ENCODE measurements at regions not wholly inside any gene's neighbourhood (a gene's known extent, or its start where the extent isn't known, plus 50 kb on each side); places are given as distances from the start of the nearest gene placed in this dataset.
A peak's percentile ranks its signal among the peaks of the same experiment; 100 is the strongest.

- Histone ChIP-seq H2AFZ (ENCODE audit: control insufficient read depth, low read length) (no peak overlapping the region), H3K4me3 (ENCODE audit: control insufficient read depth in 2 of 3, extremely low read depth in 1 of 3, insufficient read depth in 2 of 3, low read depth in 1 of 3, low read length in 3 of 3) (no peak overlapping the region), H3K4me2 (ENCODE audit: control insufficient read depth, extremely low read depth, insufficient read depth, low read depth, low read length) (no peak overlapping the region), H3K9me1 (ENCODE audit: control insufficient read depth, extremely low read depth, insufficient read depth, low read length) (no peaks in the 10 kb centered on the region), H3K9ac (ENCODE audit: control insufficient read depth, extremely low read depth, insufficient read depth, low read length) (no peak overlapping the region), H3K36me3 (ENCODE audit: control insufficient read depth in 2 of 2, extremely low read depth in 1 of 2, insufficient read depth in 2 of 2, low read length in 2 of 2) (no peaks in the 10 kb centered on the region), H4K20me1 (ENCODE audit: control insufficient read depth, extremely low read depth, insufficient read depth, low read length) (no peaks in the 10 kb centered on the region), H3K79me2 (ENCODE audit: control insufficient read depth, insufficient read depth, low read length) (no peaks in the 10 kb centered on the region), H3K4me1 (ENCODE audit: control insufficient read depth, extremely low read depth, insufficient read depth, low read length) (peaks cover 28% of the 10 kb centered on the region), H3K9me3 (ENCODE audit: control insufficient read depth, low read depth, low read length) (no peaks in the 10 kb centered on the region), H3K27ac (ENCODE audit: control insufficient read depth, insufficient read depth, low read length) (no peak overlapping the region), H3K27me3 (ENCODE audit: control insufficient read depth, extremely low read depth, insufficient read depth, low read length) (no peaks in the 10 kb centered on the region)
- TF ChIP-seq CTCF (optimal IDR thresholded peaks at IDR 0.05 in 1 of 3, IDR thresholded peaks at IDR 0.05 in 1 of 3, conservative IDR thresholded peaks at IDR 0.05 in 1 of 3; ENCODE audit: extremely low read depth in 1 of 3, insufficient read depth in 2 of 3, low read length in 3 of 3) (no peak), EZH2 (IDR thresholded peaks at IDR 0.05; ENCODE audit: low read length) (no peak)
- dilution Hi-C loops (cut with MboI; ENCODE audit: extremely low pct_ligation_motif_present, low sequenced_read_pairs) = no loop called here
- no peak for DNase-seq (ENCODE audit: low read depth, low spot score)
- no peak for FAIRE-seq
Observed at GRCh38 chr2:234206738-234207137, 156.2 kb downstream of the SPP2 start.

- Histone ChIP-seq H4K20me1 (ENCODE audit: control insufficient read depth, extremely low read depth, insufficient read depth, low read length) (no peaks in the 10 kb centered on the region), H3K9me1 (ENCODE audit: control insufficient read depth, extremely low read depth, insufficient read depth, low read length) (no peaks in the 10 kb centered on the region), H3K4me3 (ENCODE audit: control insufficient read depth in 2 of 3, extremely low read depth in 1 of 3, insufficient read depth in 2 of 3, low read depth in 1 of 3, low read length in 3 of 3) (no peak overlapping the region), H3K36me3 (ENCODE audit: control insufficient read depth in 2 of 2, extremely low read depth in 1 of 2, insufficient read depth in 2 of 2, low read length in 2 of 2) (no peaks in the 10 kb centered on the region), H2AFZ (ENCODE audit: control insufficient read depth, low read length) (no peak overlapping the region), H3K9me3 (ENCODE audit: control insufficient read depth, low read depth, low read length) (no peaks in the 10 kb centered on the region), H3K4me2 (ENCODE audit: control insufficient read depth, extremely low read depth, insufficient read depth, low read depth, low read length) (no peak overlapping the region), H3K79me2 (ENCODE audit: control insufficient read depth, insufficient read depth, low read length) (no peaks in the 10 kb centered on the region), H3K27ac (ENCODE audit: control insufficient read depth, insufficient read depth, low read length) (peak overlapping the region; percentile 80), H3K9ac (ENCODE audit: control insufficient read depth, extremely low read depth, insufficient read depth, low read length) (no peak overlapping the region), H3K27me3 (ENCODE audit: control insufficient read depth, extremely low read depth, insufficient read depth, low read length) (no peaks in the 10 kb centered on the region), H3K4me1 (ENCODE audit: control insufficient read depth, extremely low read depth, insufficient read depth, low read length) (peaks cover 28% of the 10 kb centered on the region)
- dilution Hi-C loops (cut with MboI; ENCODE audit: extremely low pct_ligation_motif_present, low sequenced_read_pairs) = no loop called here
- no peak for FAIRE-seq
- no peak for TF ChIP-seq CTCF (optimal IDR thresholded peaks at IDR 0.05 in 1 of 3, IDR thresholded peaks at IDR 0.05 in 1 of 3, conservative IDR thresholded peaks at IDR 0.05 in 1 of 3; ENCODE audit: extremely low read depth in 1 of 3, insufficient read depth in 2 of 3, low read length in 3 of 3)
- no peak for TF ChIP-seq EZH2 (IDR thresholded peaks at IDR 0.05; ENCODE audit: low read length)
- DNase-seq (ENCODE audit: low read depth, low spot score) = no peak
Observed at GRCh38 chr2:234204480-234204879, 154.0 kb downstream of the SPP2 start.

All from keratinocyte (primary cell).